NCI-H460 (cell line): ENCODE measurements at regions not wholly inside any gene's neighbourhood (a gene's known extent, or its start where the extent isn't known, plus 50 kb on each side); places are given as distances from the start of the nearest gene placed in this dataset.

Experiments
- DNase-seq: peaks from one replicate; pipeline ENCODE4 v3.0.0-alpha.2; 2016; ENCODE audit warnings: low read depth; ENCODE audit errors: extremely low read depth

- no peak for DNase-seq
Observed at GRCh38 chr3:44045476-44046275, 196.0 kb upstream of the TOPAZ1 start.

- DNase-seq = no peak
Observed at GRCh38 chr3:44047796-44048195, 193.9 kb upstream of the TOPAZ1 start.

GRCh38 chr3:44048196-44048924 is 193.3 kb upstream of the TOPAZ1 start:
- no peak for DNase-seq

GRCh38 chr3:44048949-44049348 is 192.7 kb upstream of the TOPAZ1 start:
- no peak for DNase-seq

GRCh38 chr3:44050101-44050500 is 191.6 kb upstream of the TOPAZ1 start:
- no peak for DNase-seq

- DNase-seq = no peak
Observed at GRCh38 chr3:44050867-44051266, 190.8 kb upstream of the TOPAZ1 start.

GRCh38 chr3:44055951-44056350 is 185.7 kb upstream of the TOPAZ1 start:
- no peak for DNase-seq

GRCh38 chr3:44056446-44057240 is 185.0 kb upstream of the TOPAZ1 start:
- no peak for DNase-seq

- no peak for DNase-seq
Observed at GRCh38 chr3:44058022-44058867, 183.4 kb upstream of the TOPAZ1 start.

GRCh38 chr3:44058868-44059203 is 182.8 kb upstream of the TOPAZ1 start:
- DNase-seq = no peak

GRCh38 chr3:44060164-44060563 is 181.5 kb upstream of the TOPAZ1 start:
- no peak for DNase-seq

GRCh38 chr3:44061268-44061667 is 180.4 kb upstream of the TOPAZ1 start:
- DNase-seq = no peak

- DNase-seq = no peak
Observed at GRCh38 chr3:44061961-44062360, 179.7 kb upstream of the TOPAZ1 start.

GRCh38 chr3:44065311-44066094 is 176.2 kb upstream of the TOPAZ1 start:
- no peak for DNase-seq

GRCh38 chr3:44066806-44067205 is 174.9 kb upstream of the TOPAZ1 start:
- no peak for DNase-seq

- DNase-seq = no peak
Observed at GRCh38 chr3:44067431-44067830, 174.3 kb upstream of the TOPAZ1 start.

GRCh38 chr3:44068753-44069152 is 172.9 kb upstream of the TOPAZ1 start:
- no peak for DNase-seq

- no peak for DNase-seq
Observed at GRCh38 chr3:44069276-44069675, 172.4 kb upstream of the TOPAZ1 start.

- DNase-seq = no peak
Observed at GRCh38 chr3:44070841-44071546, 170.7 kb upstream of the TOPAZ1 start.
